PC-3 (cell line): ENCODE measurements at regions not wholly inside any gene's neighbourhood (a gene's known extent, or its start where the extent isn't known, plus 50 kb on each side); places are given as distances from the start of the nearest gene placed in this dataset.

ENCODE experiments used
- ATAC-seq: fragments of 200-7000 bp; cut with Tn5 transposase; 2 replicates; pipeline ENCODE4 v1.9.1; 2020; ENCODE audit warnings: mild to moderate bottlenecking, moderate library complexity
- BruUV-seq: library from RNA; stranded (reverse); fragments of 400-500 nt; replicated peaks from 2 replicates; lab custom pipeline; 2021; lab: Mats Ljungman, UMichigan
- CTCF ChIA-PET: fragments of 300-600 bp; sonication (Branson Sonifier 250); formaldehyde crosslinking; loops from one replicate; lab custom pipeline; 2022; ENCODE audit warnings: antibody characterized with exemption; lab: Charles Lee
- POLR2A ChIA-PET: fragments of 300-600 bp; sonication (Branson Sonifier 250); formaldehyde crosslinking; loops from one replicate; lab custom pipeline; 2022; ENCODE audit warnings: antibody characterized with exemption; ENCODE audit not compliant: unreplicated experiment; lab: Charles Lee
- DNase-seq: peaks from one replicate; pipeline ENCODE4 v3.0.0-alpha.2; 2015
- H2AFZ ChIP-seq: fragments of 300-600 bp; sonication (generic); 2 replicates; pipeline ENCODE4 v1.6.0; 2016; ENCODE audit warnings: antibody characterized with exemption, low read length
- H3F3A ChIP-seq: fragments of 300-600 bp; sonication (generic); one replicate; pipeline ENCODE4 v1.6.0; 2017; ENCODE audit warnings: antibody characterized with exemption, low read length, control low read depth, mild to moderate bottlenecking; ENCODE audit not compliant: unreplicated experiment
- H3K27ac ChIP-seq: fragments of 300-600 bp; sonication (generic); 2 replicates; pipeline ENCODE4 v1.5.1; 2016; ENCODE audit warnings: mild to moderate bottlenecking, low read length
- H3K27me3 ChIP-seq: fragments of 300-600 bp; sonication (generic); 2 replicates; pipeline ENCODE4 v1.6.1; 2016; ENCODE audit warnings: low read length, mixed read lengths
- H3K36me3 ChIP-seq: fragments of 300-600 bp; sonication (generic); 2 replicates; pipeline ENCODE4 v1.6.1; 2016; ENCODE audit warnings: low read depth, mixed run types, low read length, mixed read lengths
- H3K4me1 ChIP-seq: fragments of 300-600 bp; sonication (generic); 2 replicates; pipeline ENCODE4 v1.5.1; 2016; ENCODE audit warnings: low read length; ENCODE audit not compliant: insufficient read depth
- H3K4me2 ChIP-seq: fragments of 300-600 bp; sonication (generic); 2 replicates; pipeline ENCODE4 v1.6.0; 2016; ENCODE audit warnings: low read length
- H3K4me3 ChIP-seq: fragments of 300-600 bp; sonication (generic); 2 replicates; pipeline ENCODE4 v1.5.1; 2016; ENCODE audit warnings: mild to moderate bottlenecking, low read length, mixed read lengths
- H3K79me2 ChIP-seq: fragments of 300-600 bp; sonication (generic); 2 replicates; pipeline ENCODE4 v1.6.1; 2017; ENCODE audit warnings: low read length, mixed read lengths
- H3K9ac ChIP-seq: fragments of 300-600 bp; sonication (generic); 2 replicates; pipeline ENCODE4 v1.6.0; 2016; ENCODE audit warnings: mild to moderate bottlenecking, low read length
- H3K9me2 ChIP-seq: fragments of 300-600 bp; sonication (generic); replicated peaks from 2 replicates; pipeline ENCODE4 v1.6.1; 2016; ENCODE audit warnings: mixed run types, low read length, mixed read lengths
- H3K9me3 ChIP-seq: fragments of 300-600 bp; sonication (generic); 2 replicates; pipeline ENCODE4 v1.6.1; 2016; ENCODE audit warnings: low read length, mixed read lengths
- H4K20me1 ChIP-seq: fragments of 300-600 bp; sonication (generic); 2 replicates; pipeline ENCODE4 v1.6.1; 2016; ENCODE audit warnings: low read length, mixed read lengths
- CTCF ChIP-seq: fragments of 300-600 bp; sonication (generic); conservative IDR thresholded peaks from 2 replicates; pipeline ENCODE4 v1.5.1; 2017; ENCODE audit warnings: antibody characterized with exemption, low read depth, mild to moderate bottlenecking, low read length
- EZH2 ChIP-seq: fragments of 300-600 bp; sonication (generic); IDR thresholded peaks from one replicate; pipeline ENCODE4 v1.6.1; 2017; ENCODE audit warnings: antibody characterized with exemption, mild to moderate bottlenecking, low read length; ENCODE audit not compliant: unreplicated experiment
- EZH2phosphoT487 ChIP-seq: fragments of 300-600 bp; sonication (generic); IDR thresholded peaks from 2 replicates; pipeline ENCODE4 v1.6.1; 2018; ENCODE audit warnings: mild to moderate bottlenecking, antibody characterized with exemption, low read length, borderline replicate concordance
- intact Hi-C: fragments of 100-400 bp; cut with micrococcal nuclease; formaldehyde crosslinking; loops from 2 replicates; pipeline ENCODE4 v1.9.0; 2023

- no peaks in the 10 kb centered on the region for H3K9me3 ChIP-seq
- H3K9ac ChIP-seq: no peak overlapping the region
- DNase-seq: no peak
- BruUV-seq: no TSS peak
- H3K79me2 ChIP-seq: no peaks in the 10 kb centered on the region
- H3K27me3 ChIP-seq: no peaks in the 10 kb centered on the region
- no peaks in the 10 kb centered on the region for H3K36me3 ChIP-seq
- intact Hi-C loops: no loop called here
- no peaks in the 10 kb centered on the region; the same call in 1 of the 2 replicates for H3K4me1 ChIP-seq
- ATAC-seq: no peak
- H2AFZ ChIP-seq: no peak overlapping the region
- H3K9me2 ChIP-seq: no peaks in the 10 kb centered on the region
- POLR2A ChIA-PET: no interaction called here
- CTCF ChIA-PET: no interaction called here
- TF ChIP-seq EZH2phosphoT487 (no peak), CTCF (no peak), EZH2 (no peak)
- no peaks in the 10 kb centered on the region for H4K20me1 ChIP-seq
- no peak overlapping the region for H3K4me2 ChIP-seq
- H3K4me3 ChIP-seq: no peak overlapping the region
- no peak overlapping the region for H3K27ac ChIP-seq
- no peaks in the 10 kb centered on the region for H3F3A ChIP-seq
Observed at GRCh38 chr3:168161696-168162095, 66.0 kb upstream of the GOLIM4 start.

GRCh38 chr3:168157903-168158302 is 62.2 kb upstream of the GOLIM4 start:
- Histone ChIP-seq H3K27me3 (no peaks in the 10 kb centered on the region), H3K9ac (no peak overlapping the region), H3K79me2 (no peaks in the 10 kb centered on the region), H3K4me2 (no peak overlapping the region), H3K9me2 (no peaks in the 10 kb centered on the region), H3K27ac (no peak overlapping the region), H3F3A (no peaks in the 10 kb centered on the region), H3K9me3 (no peaks in the 10 kb centered on the region), H4K20me1 (no peaks in the 10 kb centered on the region), H3K36me3 (no peaks in the 10 kb centered on the region), H3K4me3 (no peak overlapping the region), H3K4me1 (no peaks in the 10 kb centered on the region), H2AFZ (no peak overlapping the region)
- DNase-seq: no peak
- ChIA-PET POLR2A (no interaction called here), CTCF (no interaction called here)
- BruUV-seq: no TSS peak
- intact Hi-C loops: no loop called here
- no peak for ATAC-seq
- TF ChIP-seq EZH2 (no peak), CTCF (no peak), EZH2phosphoT487 (no peak)

- Histone ChIP-seq H3K9ac (no peak overlapping the region), H4K20me1 (no peaks in the 10 kb centered on the region), H3F3A (no peaks in the 10 kb centered on the region), H3K9me3 (no peaks in the 10 kb centered on the region), H3K9me2 (no peaks in the 10 kb centered on the region), H3K27me3 (no peaks in the 10 kb centered on the region), H2AFZ (no peak overlapping the region), H3K27ac (no peak overlapping the region), H3K4me1 (no peaks in the 10 kb centered on the region), H3K4me3 (no peak overlapping the region), H3K79me2 (no peaks in the 10 kb centered on the region), H3K36me3 (no peaks in the 10 kb centered on the region), H3K4me2 (no peak overlapping the region)
- ChIA-PET POLR2A (no interaction called here), CTCF (no interaction called here)
- DNase-seq (no peak), ATAC-seq (no peak)
- TF ChIP-seq EZH2 (no peak), CTCF (no peak), EZH2phosphoT487 (no peak)
- intact Hi-C loops: no loop called here
- BruUV-seq: no TSS peak
Observed at GRCh38 chr3:168157099-168157700, 61.5 kb upstream of the GOLIM4 start.
